ENCODE measurements at regions not wholly inside any gene's neighbourhood (a gene's known extent, or its start where the extent isn't known, plus 50 kb on each side); places are given as distances from the start of the nearest gene placed in this dataset.

- DNase-seq = no peak
Measured at GRCh38 chr9:134251296-134252069, 74.8 kb upstream of the RXRA start.

GRCh38 chr9:134252084-134252830 lies 74.0 kb upstream of the RXRA start:
- no peak for DNase-seq

- DNase-seq = no peak
Measured at GRCh38 chr9:134253606-134254205, 72.5 kb upstream of the RXRA start.

GRCh38 chr9:134258332-134258731 lies 67.9 kb upstream of the RXRA start:
- DNase-seq = no peak

- no peak for DNase-seq
Measured at GRCh38 chr9:134258828-134259546, 67.3 kb upstream of the RXRA start.

GRCh38 chr9:134259708-134260107 lies 66.5 kb upstream of the RXRA start:
- no peak for DNase-seq

GRCh38 chr9:134260801-134261200 lies 65.5 kb upstream of the RXRA start:
- no peak for DNase-seq

GRCh38 chr9:134262035-134262434 lies 64.2 kb upstream of the RXRA start:
- no peak for DNase-seq

GRCh38 chr9:134263596-134263995 lies 62.7 kb upstream of the RXRA start:
- DNase-seq = no peak

GRCh38 chr9:134264169-134264568 lies 62.1 kb upstream of the RXRA start:
- no peak for DNase-seq

GRCh38 chr9:134265078-134265477 lies 61.2 kb upstream of the RXRA start:
- no peak for DNase-seq

- no peak for DNase-seq
Measured at GRCh38 chr9:134266418-134266817, 59.8 kb upstream of the RXRA start.

- no peak for DNase-seq
Measured at GRCh38 chr9:134267305-134267880, 58.9 kb upstream of the RXRA start.

- no peak for DNase-seq
Measured at GRCh38 chr9:134267881-134268724, 58.2 kb upstream of the RXRA start.

- DNase-seq = no peak
Measured at GRCh38 chr9:134268747-134269146, 57.5 kb upstream of the RXRA start.

- DNase-seq = no peak
Measured at GRCh38 chr9:134271338-134272301, 54.6 kb upstream of the RXRA start.

GRCh38 chr9:134272302-134273023 lies 53.8 kb upstream of the RXRA start:
- no peak for DNase-seq

- DNase-seq = no peak
Measured at GRCh38 chr9:134273647-134274046, 52.6 kb upstream of the RXRA start.

GRCh38 chr9:134275375-134275774 lies 50.9 kb upstream of the RXRA start:
- no peak for DNase-seq
